ENCODE measurements at regions not wholly inside any gene's neighbourhood (a gene's known extent, or its start where the extent isn't known, plus 50 kb on each side); places are given as distances from the start of the nearest gene placed in this dataset.

GRCh38 chr14:27387463-27387862 is 789.6 kb upstream of the NOVA1 start:
- peak; percentile 1 for DNase-seq (ENCODE audit: low spot score)

- DNase-seq (ENCODE audit: low spot score) = no peak
Measured at GRCh38 chr14:27389402-27389801, 791.6 kb upstream of the NOVA1 start.

- DNase-seq (ENCODE audit: low spot score) = no peak
Measured at GRCh38 chr14:27390155-27390554, 792.3 kb upstream of the NOVA1 start.

- no peak for DNase-seq (ENCODE audit: low spot score)
Measured at GRCh38 chr14:27391331-27391730, 793.5 kb upstream of the NOVA1 start.

GRCh38 chr14:27392153-27392552 is 794.3 kb upstream of the NOVA1 start:
- DNase-seq (ENCODE audit: low spot score) = no peak

GRCh38 chr14:27409944-27410343 is 812.1 kb upstream of the NOVA1 start:
- no peak for DNase-seq (ENCODE audit: low spot score)

GRCh38 chr14:27410981-27411380 is 813.1 kb upstream of the NOVA1 start:
- DNase-seq (ENCODE audit: low spot score) = no peak

GRCh38 chr14:27427796-27428195 is 830.0 kb upstream of the NOVA1 start:
- DNase-seq (ENCODE audit: low spot score) = peak; percentile 25

- DNase-seq (ENCODE audit: low spot score) = no peak
Measured at GRCh38 chr14:27435923-27436670, 838.3 kb upstream of the NOVA1 start.

- DNase-seq (ENCODE audit: low spot score) = no peak
Measured at GRCh38 chr14:27484633-27485032, 886.8 kb upstream of the NOVA1 start.

- DNase-seq (ENCODE audit: low spot score) = no peak
Measured at GRCh38 chr14:27485193-27485592, 887.4 kb upstream of the NOVA1 start.

- DNase-seq (ENCODE audit: low spot score) = no peak
Measured at GRCh38 chr14:27506272-27506671, 908.4 kb upstream of the NOVA1 start.

- DNase-seq (ENCODE audit: low spot score) = peak; percentile 27
Measured at GRCh38 chr14:27528328-27528727, 930.5 kb upstream of the NOVA1 start.

GRCh38 chr14:27536748-27537147 is 938.9 kb upstream of the NOVA1 start:
- DNase-seq (ENCODE audit: low spot score) = no peak

- no peak for DNase-seq (ENCODE audit: low spot score)
Measured at GRCh38 chr14:27546111-27546510, 948.3 kb upstream of the NOVA1 start.

- no peak for DNase-seq (ENCODE audit: low spot score)
Measured at GRCh38 chr14:27553790-27554189, 956.0 kb upstream of the NOVA1 start.

GRCh38 chr14:27557445-27557844 is 959.6 kb upstream of the NOVA1 start:
- no peak for DNase-seq (ENCODE audit: low spot score)

GRCh38 chr14:27559848-27560247 is 962.0 kb upstream of the NOVA1 start:
- no peak for DNase-seq (ENCODE audit: low spot score)

GRCh38 chr14:27566843-27567382 is 969.1 kb upstream of the NOVA1 start:
- no peak for DNase-seq (ENCODE audit: low spot score)

- DNase-seq (ENCODE audit: low spot score) = no peak
Measured at GRCh38 chr14:27573018-27573417, 975.2 kb upstream of the NOVA1 start.

- no peak for DNase-seq (ENCODE audit: low spot score)
Measured at GRCh38 chr14:27587103-27587502, 989.3 kb upstream of the NOVA1 start.

- no peak for DNase-seq (ENCODE audit: low spot score)
Measured at GRCh38 chr14:27605282-27605681, 1007.4 kb upstream of the NOVA1 start.

GRCh38 chr14:27608377-27608776 is 1010.5 kb upstream of the NOVA1 start:
- DNase-seq (ENCODE audit: low spot score) = no peak

- no peak for DNase-seq (ENCODE audit: low spot score)
Measured at GRCh38 chr14:27612121-27612520, 1014.3 kb upstream of the NOVA1 start.

Data from GM03348 (cell line).